ENCODE measurements at regions not wholly inside any gene's neighbourhood (a gene's known extent, or its start where the extent isn't known, plus 50 kb on each side); places are given as distances from the start of the nearest gene placed in this dataset.

DNA sequence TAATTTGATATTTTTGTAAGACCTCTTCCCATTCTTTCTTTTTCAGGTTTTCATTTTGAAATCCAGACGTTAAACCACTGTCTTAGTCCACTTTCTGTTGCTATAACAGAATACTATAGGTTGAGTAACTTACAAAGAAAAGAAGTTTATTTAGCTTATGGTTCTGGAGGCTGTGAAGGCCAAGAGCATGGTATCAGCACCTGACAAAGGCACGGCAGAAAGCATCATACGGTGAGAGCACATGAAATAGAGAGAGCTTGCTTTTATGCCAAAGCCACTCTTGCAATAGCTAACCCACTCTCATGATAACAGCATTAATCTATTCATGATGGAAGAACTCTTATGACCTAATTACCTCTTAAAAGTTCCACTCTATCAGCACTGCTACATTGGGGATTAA, 255.6 kb upstream of the PDE4D start:
- Histone ChIP-seq H3K27ac (ENCODE audit: low read depth, low read length) (no peak overlapping the region), H3K27me3 (ENCODE audit: control insufficient read depth, insufficient read depth, low read length) (no peaks in the 10 kb centered on the region), H3K4me1 (ENCODE audit: control insufficient read depth, insufficient read depth, low read length) (no peaks in the 10 kb centered on the region), H3K4me3 (ENCODE audit: low read length) (no peak overlapping the region), H3K9ac (ENCODE audit: low read length) (no peak overlapping the region), H3K36me3 (ENCODE audit: control insufficient read depth, insufficient read depth, low read length) (no peaks in the 10 kb centered on the region)

DNA sequence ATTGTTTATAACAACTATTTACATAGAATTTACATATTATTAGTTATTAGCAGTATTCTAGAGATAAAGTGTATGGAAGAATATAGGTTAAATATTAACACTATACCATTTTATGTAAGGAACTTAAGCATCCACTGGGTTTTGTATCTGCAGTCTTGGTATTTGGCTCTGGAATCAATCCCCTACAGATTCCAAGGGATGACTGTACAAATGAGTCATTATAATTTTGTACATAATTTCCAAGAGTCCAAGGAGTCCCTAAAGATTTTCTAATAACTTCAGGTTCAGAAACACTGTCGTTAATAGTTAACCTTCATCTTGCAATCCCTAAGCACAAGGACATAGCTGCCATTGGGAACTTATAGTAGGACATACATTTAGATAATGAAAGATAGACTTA, 254.8 kb upstream of the PDE4D start:
- Histone ChIP-seq H3K4me1 (ENCODE audit: control insufficient read depth, insufficient read depth, low read length) (no peaks in the 10 kb centered on the region), H3K36me3 (ENCODE audit: control insufficient read depth, insufficient read depth, low read length) (no peaks in the 10 kb centered on the region), H3K27ac (ENCODE audit: low read depth, low read length) (no peak overlapping the region), H3K4me3 (ENCODE audit: low read length) (no peak overlapping the region), H3K27me3 (ENCODE audit: control insufficient read depth, insufficient read depth, low read length) (no peaks in the 10 kb centered on the region), H3K9ac (ENCODE audit: low read length) (no peak overlapping the region)

DNA sequence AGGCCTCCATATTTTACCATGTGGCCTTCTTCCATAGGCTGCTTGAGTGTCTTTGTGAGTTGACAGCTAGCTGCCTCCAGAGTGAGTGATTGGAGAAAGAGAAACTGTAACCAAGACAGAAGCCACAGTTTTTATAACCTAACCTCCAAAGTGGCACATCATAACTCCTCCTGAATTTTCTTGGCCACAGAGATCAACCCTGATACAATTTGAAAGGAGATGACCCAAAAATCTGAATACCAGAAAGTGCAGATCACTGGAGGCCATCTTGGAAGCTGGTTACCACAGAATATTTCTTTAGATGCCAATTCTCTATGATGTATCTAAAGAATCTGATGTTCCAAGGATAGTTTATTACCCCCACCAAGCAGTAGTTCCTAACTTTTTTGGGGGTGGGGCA, 254.3 kb upstream of the PDE4D start:
- Histone ChIP-seq H3K4me3 (ENCODE audit: low read length) (no peak overlapping the region), H3K27ac (ENCODE audit: low read depth, low read length) (no peak overlapping the region), H3K27me3 (ENCODE audit: control insufficient read depth, insufficient read depth, low read length) (no peaks in the 10 kb centered on the region), H3K36me3 (ENCODE audit: control insufficient read depth, insufficient read depth, low read length) (no peaks in the 10 kb centered on the region), H3K4me1 (ENCODE audit: control insufficient read depth, insufficient read depth, low read length) (no peaks in the 10 kb centered on the region), H3K9ac (ENCODE audit: low read length) (no peak overlapping the region)

DNA sequence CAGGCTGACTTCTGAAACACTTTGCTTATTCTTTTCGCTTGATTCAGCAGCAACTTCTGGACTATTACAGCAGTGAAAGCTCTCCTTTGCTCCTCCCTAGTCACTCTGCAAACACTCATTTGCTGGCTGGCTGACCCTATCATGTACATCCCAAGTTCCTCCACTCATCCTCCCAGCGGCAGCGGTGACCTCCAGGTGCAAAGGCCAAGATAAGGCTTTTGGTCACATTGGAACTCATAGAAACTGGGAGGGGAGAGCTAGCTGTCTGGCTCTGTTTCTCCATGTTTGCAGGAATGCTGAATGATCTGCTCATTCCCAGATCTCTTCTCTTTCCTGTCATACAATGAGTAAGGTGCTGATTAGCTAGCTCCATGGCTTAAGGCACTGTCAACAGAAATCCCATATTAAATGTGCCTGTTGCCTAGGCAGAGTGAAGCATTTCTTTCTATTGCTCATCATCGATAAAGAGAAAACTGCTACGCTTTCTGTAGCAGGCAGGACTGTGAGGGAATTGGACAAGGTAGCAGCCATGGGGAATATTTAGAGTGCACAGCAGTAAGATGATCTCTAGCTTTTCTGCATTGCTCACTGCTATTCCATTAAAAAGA, 250.5 kb upstream of the PDE4D start:
- H3K9ac ChIP-seq (ENCODE audit: low read length) = no peak overlapping the region
- no peak overlapping the region for H3K4me3 ChIP-seq (ENCODE audit: low read length)
- H3K36me3 ChIP-seq (ENCODE audit: control insufficient read depth, insufficient read depth, low read length) = no peaks in the 10 kb centered on the region
- H3K27ac ChIP-seq (ENCODE audit: low read depth, low read length) = no peak overlapping the region
- H3K4me1 ChIP-seq (ENCODE audit: control insufficient read depth, insufficient read depth, low read length) = no peaks in the 10 kb centered on the region
- H3K27me3 ChIP-seq (ENCODE audit: control insufficient read depth, insufficient read depth, low read length) = no peaks in the 10 kb centered on the region

DNA sequence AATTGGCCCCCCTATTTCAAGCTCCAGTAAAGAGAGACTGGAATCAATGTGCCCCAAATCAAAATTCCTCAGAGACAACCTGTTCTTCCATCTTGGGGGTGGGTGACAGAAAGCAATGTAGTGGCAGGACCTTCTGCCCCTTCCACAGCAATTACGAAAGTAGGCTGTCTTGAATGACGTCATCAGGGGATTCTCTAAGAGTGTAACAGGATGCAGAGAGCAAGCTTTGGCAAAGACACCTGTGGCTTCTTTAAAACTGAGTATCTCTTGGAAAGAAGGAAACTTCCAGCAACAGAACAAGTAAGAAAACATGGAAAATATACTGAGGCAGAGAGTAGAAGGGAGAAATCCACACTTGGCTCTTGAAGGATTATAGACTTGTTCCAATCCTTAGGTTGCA, 247.6 kb upstream of the PDE4D start:
- no peak overlapping the region for H3K27ac ChIP-seq (ENCODE audit: low read depth, low read length)
- H3K27me3 ChIP-seq (ENCODE audit: control insufficient read depth, insufficient read depth, low read length) = no peaks in the 10 kb centered on the region
- no peak overlapping the region for H3K9ac ChIP-seq (ENCODE audit: low read length)
- no peaks in the 10 kb centered on the region for H3K4me1 ChIP-seq (ENCODE audit: control insufficient read depth, insufficient read depth, low read length)
- H3K4me3 ChIP-seq (ENCODE audit: low read length) = no peak overlapping the region
- H3K36me3 ChIP-seq (ENCODE audit: control insufficient read depth, insufficient read depth, low read length) = no peaks in the 10 kb centered on the region

DNA sequence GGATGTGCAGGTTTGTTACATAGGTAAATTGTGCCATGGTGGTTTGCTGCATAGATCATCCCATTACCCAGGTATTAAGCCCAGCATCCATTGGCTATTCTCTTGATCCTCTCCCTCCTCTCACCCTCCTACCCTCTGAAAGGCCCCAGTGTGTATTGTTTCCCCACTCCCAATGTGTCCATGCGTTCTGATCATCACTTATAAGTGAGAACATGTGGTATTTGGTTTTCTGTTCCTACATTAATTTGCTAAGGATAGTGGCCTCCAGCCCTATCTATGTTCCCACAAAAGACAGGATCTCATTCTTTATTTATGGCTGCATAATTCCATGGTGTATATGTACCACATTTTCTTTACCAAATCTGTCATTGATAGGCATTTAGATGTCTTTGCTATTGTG, 243.3 kb upstream of the PDE4D start:
- Histone ChIP-seq H3K27ac (ENCODE audit: low read depth, low read length) (no peak overlapping the region), H3K4me1 (ENCODE audit: control insufficient read depth, insufficient read depth, low read length) (no peaks in the 10 kb centered on the region), H3K4me3 (ENCODE audit: low read length) (no peak overlapping the region), H3K9ac (ENCODE audit: low read length) (no peak overlapping the region), H3K27me3 (ENCODE audit: control insufficient read depth, insufficient read depth, low read length) (no peaks in the 10 kb centered on the region), H3K36me3 (ENCODE audit: control insufficient read depth, insufficient read depth, low read length) (no peaks in the 10 kb centered on the region)

DNA sequence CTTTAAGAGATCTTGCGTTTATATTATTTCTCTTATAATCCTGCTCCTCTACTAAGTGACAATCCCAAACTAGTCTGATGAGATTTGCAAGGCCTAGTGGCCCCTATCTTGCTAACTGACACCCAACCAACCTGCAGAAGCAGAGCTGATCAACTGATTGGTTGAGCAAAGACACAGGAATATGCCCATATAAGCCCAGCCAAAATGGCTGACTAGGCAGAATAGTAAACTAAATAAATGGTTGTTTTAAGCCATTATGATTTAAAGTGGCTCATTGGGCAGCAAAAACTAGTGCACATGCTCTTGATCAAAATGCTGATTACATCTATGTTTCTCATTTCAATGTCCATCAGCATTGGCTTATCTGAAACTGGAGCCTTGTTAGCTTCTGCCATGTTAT, 238.0 kb upstream of the PDE4D start:
- H3K27me3 ChIP-seq (ENCODE audit: control insufficient read depth, insufficient read depth, low read length) = no peaks in the 10 kb centered on the region
- H3K4me3 ChIP-seq (ENCODE audit: low read length) = no peak overlapping the region
- H3K36me3 ChIP-seq (ENCODE audit: control insufficient read depth, insufficient read depth, low read length) = no peaks in the 10 kb centered on the region
- H3K4me1 ChIP-seq (ENCODE audit: control insufficient read depth, insufficient read depth, low read length) = no peaks in the 10 kb centered on the region
- no peak overlapping the region for H3K27ac ChIP-seq (ENCODE audit: low read depth, low read length)
- no peak overlapping the region for H3K9ac ChIP-seq (ENCODE audit: low read length)

DNA sequence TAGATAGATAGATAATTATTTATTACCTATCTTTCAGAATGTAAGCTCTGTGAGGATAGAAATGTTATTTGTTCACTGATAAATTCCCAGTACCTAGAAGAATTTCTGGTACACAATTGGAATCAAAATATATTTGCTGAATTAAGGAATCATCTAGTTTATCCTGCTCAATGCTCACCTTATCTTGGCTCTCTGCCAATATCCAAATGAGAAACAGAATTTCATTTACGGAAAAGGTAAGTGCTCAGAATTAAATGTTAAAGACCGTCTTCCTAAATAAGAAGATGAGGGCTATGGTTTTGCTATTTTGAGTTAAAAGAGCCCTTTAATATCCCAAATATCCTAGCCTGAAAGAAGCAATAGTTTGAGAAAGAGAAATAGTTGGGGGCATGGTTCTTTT, 232.1 kb upstream of the PDE4D start:
- no peaks in the 10 kb centered on the region for H3K4me1 ChIP-seq (ENCODE audit: control insufficient read depth, insufficient read depth, low read length)
- no peak overlapping the region for H3K9ac ChIP-seq (ENCODE audit: low read length)
- no peak overlapping the region for H3K27ac ChIP-seq (ENCODE audit: low read depth, low read length)
- H3K27me3 ChIP-seq (ENCODE audit: control insufficient read depth, insufficient read depth, low read length) = no peaks in the 10 kb centered on the region
- no peak overlapping the region for H3K4me3 ChIP-seq (ENCODE audit: low read length)
- no peaks in the 10 kb centered on the region for H3K36me3 ChIP-seq (ENCODE audit: control insufficient read depth, insufficient read depth, low read length)

DNA sequence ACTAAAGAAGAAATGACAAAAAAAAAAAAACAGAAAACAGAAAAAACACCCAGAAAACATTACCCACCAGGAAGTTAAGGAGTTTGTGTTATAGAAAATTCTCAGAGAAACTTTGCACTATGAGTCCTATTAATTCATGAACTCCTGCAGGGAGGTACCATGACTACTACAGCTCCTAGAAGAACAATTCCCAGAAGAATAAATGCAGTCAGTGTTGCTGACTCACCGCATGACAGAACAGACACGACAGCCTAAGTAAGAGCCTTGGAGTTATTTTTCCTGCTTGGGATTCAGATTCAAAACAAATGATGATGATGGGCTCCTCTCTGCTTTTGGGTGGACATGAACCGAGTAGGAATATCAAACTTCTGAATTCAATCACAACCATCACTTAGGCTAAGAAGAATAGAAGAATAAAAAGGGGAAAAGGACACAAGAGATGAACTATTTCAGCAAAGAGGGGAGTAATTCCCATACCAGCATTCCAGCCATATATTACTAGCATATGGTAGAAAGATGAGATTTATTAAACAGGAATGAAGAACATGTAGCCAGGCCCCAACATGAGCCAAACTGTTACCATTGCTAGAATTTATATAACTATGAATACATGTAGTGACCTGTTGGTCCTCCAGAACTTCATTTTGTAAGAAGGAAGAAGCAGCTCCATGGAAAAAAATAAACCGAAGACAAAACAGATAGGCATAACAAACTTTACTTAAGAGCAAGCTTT, 209.6 kb upstream of the PDE4D start:
- Histone ChIP-seq H3K27me3 (ENCODE audit: control insufficient read depth, insufficient read depth, low read length) (no peaks in the 10 kb centered on the region), H3K9ac (ENCODE audit: low read length) (no peak overlapping the region), H3K4me3 (ENCODE audit: low read length) (no peak overlapping the region), H3K36me3 (ENCODE audit: control insufficient read depth, insufficient read depth, low read length) (no peaks in the 10 kb centered on the region), H3K27ac (ENCODE audit: low read depth, low read length) (no peak overlapping the region), H3K4me1 (ENCODE audit: control insufficient read depth, insufficient read depth, low read length) (no peaks in the 10 kb centered on the region)

DNA sequence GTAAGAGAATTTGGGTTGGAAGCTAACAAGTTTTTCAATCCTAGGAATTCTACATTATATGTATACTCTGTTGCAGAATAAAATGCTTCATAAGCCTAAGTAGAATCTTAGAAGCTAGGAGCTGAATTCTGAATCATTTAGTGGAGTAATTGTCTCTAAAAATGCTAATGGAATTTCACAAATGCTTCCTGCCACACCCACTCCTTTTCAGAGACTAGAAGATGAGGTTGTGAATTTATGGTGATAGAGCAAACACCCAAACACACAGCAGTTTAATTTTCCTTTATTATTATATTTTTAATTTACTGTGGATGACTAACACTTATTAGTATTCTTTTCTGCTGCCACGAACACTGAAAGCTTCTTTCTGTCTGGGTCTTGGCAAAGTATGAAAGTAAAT, 208.0 kb upstream of the PDE4D start:
- Histone ChIP-seq H3K27ac (ENCODE audit: low read depth, low read length) (no peak overlapping the region), H3K9ac (ENCODE audit: low read length) (no peak overlapping the region), H3K4me3 (ENCODE audit: low read length) (no peak overlapping the region), H3K36me3 (ENCODE audit: control insufficient read depth, insufficient read depth, low read length) (no peaks in the 10 kb centered on the region), H3K27me3 (ENCODE audit: control insufficient read depth, insufficient read depth, low read length) (no peaks in the 10 kb centered on the region), H3K4me1 (ENCODE audit: control insufficient read depth, insufficient read depth, low read length) (no peaks in the 10 kb centered on the region)

DNA sequence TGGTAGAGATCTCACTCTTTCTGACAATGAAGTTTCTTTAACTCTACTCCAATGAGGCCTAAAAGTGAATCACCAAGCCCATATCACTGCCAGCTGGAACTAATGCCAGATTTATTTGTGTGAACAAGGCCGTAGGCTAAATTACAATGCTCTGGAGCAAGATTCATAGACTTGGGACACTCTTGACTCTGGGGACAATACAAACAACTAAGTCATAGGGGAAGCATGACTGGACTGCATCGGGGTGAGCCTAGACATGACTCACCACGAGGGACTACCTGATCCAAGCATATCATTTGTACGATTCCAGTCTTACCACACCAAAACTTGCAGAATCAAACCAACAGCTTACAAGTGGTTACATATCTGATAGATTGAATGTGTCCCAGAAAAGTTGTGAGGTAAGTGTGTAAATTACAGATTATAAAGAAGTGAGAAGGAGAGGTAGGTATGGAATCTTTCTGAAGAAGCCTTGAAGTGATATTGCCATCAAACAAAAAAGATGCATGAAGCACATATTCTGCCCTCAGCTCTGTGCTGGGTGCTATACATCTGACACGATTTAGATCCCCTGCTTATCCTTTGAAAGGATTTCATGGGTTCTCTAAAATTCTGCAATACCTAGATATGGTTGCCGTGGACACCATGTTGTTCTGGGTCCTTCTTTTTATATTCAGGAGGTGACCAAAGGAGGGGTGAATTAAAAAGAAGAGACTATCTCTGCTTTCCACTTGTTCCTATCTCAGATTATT, 199.3 kb upstream of the PDE4D start:
- Histone ChIP-seq H3K4me1 (ENCODE audit: control insufficient read depth, insufficient read depth, low read length) (no peaks in the 10 kb centered on the region), H3K27ac (ENCODE audit: low read depth, low read length) (no peak overlapping the region), H3K27me3 (ENCODE audit: control insufficient read depth, insufficient read depth, low read length) (no peaks in the 10 kb centered on the region), H3K4me3 (ENCODE audit: low read length) (no peak overlapping the region), H3K36me3 (ENCODE audit: control insufficient read depth, insufficient read depth, low read length) (no peaks in the 10 kb centered on the region), H3K9ac (ENCODE audit: low read length) (no peak overlapping the region)

DNA sequence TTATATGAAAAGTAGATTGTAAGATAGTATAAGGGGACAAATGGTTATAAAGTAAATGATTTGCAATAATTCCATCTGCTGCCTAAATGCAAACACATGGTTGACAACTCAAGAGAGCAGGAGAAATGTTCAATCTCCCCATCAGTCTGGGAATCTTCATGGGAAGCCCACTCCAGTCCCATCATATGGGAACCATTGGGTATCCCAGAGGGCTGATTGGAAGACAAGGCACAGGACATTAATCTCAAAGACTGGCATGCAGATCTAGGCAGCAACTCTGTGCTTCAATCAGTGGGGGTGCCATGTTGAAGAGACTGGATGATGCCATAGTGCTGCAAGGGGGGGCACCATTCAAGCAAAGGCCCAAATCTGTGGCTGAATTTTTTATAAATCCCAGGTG, 193.1 kb upstream of the PDE4D start:
- Histone ChIP-seq H3K9ac (ENCODE audit: low read length) (no peak overlapping the region), H3K36me3 (ENCODE audit: control insufficient read depth, insufficient read depth, low read length) (no peaks in the 10 kb centered on the region), H3K27ac (ENCODE audit: low read depth, low read length) (no peak overlapping the region), H3K27me3 (ENCODE audit: control insufficient read depth, insufficient read depth, low read length) (no peaks in the 10 kb centered on the region), H3K4me3 (ENCODE audit: low read length) (no peak overlapping the region), H3K4me1 (ENCODE audit: control insufficient read depth, insufficient read depth, low read length) (no peaks in the 10 kb centered on the region)

DNA sequence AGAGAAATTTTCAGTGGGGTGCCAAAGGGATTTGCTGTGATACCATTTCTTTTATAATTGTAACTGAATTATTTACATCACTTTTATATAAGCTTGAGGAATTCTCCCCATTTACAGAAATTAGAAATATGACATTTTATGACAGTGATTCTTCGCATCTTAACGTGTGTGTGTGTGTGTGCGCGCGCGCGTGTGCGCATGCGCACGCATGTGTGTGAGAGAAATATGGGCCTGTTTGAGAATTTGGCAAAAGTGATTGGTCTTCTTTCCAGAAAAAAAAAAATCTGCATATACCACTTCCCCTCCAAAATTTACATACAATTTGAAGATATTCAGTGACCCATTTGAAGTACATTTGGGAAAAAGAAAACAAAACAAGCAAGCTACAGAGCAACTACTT, 190.7 kb upstream of the PDE4D start:
- H3K4me3 ChIP-seq (ENCODE audit: low read length) = no peak overlapping the region
- no peaks in the 10 kb centered on the region for H3K27me3 ChIP-seq (ENCODE audit: control insufficient read depth, insufficient read depth, low read length)
- no peak overlapping the region for H3K9ac ChIP-seq (ENCODE audit: low read length)
- H3K27ac ChIP-seq (ENCODE audit: low read depth, low read length) = no peak overlapping the region
- no peaks in the 10 kb centered on the region for H3K36me3 ChIP-seq (ENCODE audit: control insufficient read depth, insufficient read depth, low read length)
- H3K4me1 ChIP-seq (ENCODE audit: control insufficient read depth, insufficient read depth, low read length) = no peaks in the 10 kb centered on the region

Measured in rectal smooth muscle tissue (tissue), 1 donor.